ENCODE measurements at regions not wholly inside any gene's neighbourhood (a gene's known extent, or its start where the extent isn't known, plus 50 kb on each side); places are given as distances from the start of the nearest gene placed in this dataset.

DNA sequence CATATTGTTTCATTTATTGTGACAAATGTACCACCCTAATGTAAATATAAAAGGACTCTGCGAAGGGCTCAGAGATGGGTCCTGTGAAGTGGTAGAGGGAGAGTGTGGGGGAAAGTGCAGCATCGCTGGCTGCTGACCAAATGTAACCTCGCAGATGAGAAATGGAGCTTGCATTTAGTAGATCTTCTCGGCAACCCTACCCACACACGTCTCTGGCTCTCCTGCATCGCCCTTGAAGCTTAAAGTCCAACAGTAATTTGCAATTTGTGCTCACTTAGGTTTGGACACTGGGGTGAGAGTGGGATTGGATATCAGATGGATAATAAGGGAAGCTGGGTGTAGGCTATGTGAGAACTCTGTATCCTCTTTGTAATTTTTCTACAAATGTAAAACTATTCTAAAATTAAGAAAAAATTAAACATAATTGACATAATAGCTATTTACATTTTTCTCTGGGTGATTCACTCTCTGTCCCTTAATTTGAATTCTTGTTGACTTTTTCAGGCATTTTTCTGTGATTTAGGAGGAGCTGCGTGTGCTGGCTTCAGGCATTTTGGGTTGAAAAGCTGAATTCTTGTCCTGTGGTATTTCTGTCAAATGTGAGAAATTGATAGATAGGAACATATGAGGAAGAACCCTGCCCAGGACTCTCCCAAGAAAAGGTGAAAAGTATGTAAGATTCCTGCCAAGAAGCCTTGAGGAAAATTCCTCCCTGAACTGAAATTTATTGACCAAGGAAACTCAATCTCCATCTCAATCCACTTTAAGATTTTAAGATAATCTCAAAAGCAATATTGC, 524.7 kb upstream of the MCTP2 start:
- no peak for DNase-seq

GRCh38 chr15:93705753-93706455, 525.5 kb upstream of the MCTP2 start:
- no peak for DNase-seq

DNA sequence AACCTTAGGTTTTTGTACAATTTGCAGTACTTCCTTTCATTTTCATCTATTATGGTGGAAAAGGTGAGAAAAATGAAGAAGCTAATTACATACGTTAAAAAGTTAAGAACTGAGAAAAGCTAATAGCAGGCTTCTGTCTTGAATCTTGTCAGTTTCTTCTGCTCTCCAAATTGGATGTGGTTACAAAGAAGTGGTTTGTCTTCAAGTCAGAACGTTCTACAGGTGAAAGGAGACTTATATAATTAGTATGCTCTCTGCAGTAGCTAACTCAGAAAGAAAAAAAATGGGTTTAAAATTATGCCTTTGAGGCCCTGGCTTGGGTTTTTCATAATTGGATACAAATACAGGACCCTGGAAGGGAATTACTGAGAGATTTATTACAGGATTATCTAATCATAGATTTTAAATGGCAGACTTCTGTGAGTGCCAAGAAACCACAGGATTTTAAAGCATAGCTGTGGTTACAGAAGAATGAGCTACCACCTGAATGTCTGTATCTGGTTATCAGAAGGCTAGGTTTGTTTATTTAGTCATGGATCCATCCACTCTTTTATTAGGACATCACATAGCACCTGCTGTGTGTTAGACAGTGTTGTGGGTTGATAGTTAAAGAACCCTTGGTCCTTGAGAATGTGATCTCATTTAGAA, 528.1 kb upstream of the MCTP2 start:
- no peak for DNase-seq

DNA sequence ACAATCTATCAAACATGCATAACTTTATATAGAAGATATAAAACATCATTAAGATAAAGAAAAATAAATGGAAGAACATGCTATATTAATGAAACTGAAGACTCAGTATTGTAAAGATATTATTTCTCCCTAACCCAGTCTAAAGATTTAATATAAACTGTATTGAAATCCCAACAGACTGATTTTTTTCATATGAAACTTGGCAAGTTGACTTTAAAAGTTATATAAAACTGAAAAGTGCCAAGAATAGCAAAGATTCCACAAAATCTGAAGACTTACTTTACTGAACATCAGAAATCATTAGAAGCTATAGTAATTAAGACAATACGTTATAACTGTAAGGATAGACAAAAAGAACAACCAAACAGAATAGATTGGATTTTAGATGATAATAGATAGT, 531.3 kb upstream of the MCTP2 start:
- no peak for DNase-seq

DNA sequence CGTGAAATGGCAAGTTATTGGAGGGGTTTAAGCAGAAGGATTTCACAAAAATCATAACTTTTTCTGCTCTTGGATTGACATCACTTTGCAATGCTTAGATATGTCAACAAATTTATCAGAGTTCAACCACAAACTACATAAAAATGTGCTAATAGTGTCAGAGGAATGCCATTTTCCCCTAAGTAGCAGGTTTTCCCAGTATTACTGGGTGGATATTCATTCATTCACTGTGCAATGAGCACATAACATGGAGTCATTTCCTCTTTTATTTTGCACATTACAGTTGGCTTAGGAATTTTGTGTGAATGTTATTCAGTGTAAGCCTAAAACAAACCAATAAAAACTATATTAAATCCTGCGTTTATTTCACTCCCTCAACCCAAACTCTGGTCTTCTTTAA, 537.3 kb upstream of the MCTP2 start:
- DNase-seq, result no peak

GRCh38 chr15:93683651-93684050, 547.7 kb upstream of the MCTP2 start:
- DNase-seq, result no peak

DNA sequence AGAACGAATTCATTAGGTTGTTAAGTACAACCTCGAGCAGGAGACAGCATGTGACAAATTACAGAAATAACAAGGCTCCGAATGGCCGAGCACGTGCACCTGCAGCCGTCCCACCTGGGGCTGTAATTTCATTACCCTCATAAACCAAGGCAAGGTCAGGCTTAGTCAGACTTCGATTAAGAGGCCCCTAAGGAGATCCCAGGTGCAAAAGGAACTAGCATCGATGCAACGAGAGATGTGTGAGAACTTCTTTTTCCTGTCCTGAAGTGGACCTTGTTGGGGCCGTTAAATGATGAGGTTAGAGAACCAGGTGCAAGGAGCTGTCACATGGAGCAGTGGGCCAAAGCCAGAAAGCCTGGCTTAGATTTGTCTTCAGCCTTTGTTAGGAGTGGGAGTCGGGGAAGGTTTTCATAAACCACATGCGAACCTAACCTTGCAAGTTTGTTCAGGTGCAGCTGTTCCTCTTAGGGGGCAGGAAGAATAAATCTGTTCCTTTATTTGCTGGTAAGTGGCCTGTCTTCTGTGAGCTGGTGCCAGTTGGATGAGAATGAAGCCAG, 559.9 kb upstream of the MCTP2 start:
- no peak for DNase-seq

DNA sequence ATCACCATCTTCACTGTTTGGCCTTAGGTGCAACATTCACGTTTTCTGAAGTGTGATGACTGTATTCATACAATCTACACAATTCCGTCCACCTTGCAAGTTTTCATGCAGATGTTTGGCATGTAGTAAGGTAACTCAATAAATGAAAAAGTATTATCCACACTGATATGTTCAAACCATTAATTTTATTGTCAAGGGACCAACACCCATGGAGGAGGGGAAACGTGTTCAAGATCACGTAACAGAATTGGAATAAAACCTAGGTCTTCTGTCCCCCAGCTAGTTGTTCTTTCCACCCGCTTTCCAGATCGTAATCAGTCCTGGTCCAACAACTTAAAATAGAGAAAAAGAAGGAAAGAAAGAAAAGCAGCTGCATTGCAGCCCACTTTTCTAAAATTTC, 560.4 kb upstream of the MCTP2 start:
- DNase-seq, result no peak

- no peak for DNase-seq
These were observed 567.0 kb upstream of the MCTP2 start for GRCh38 chr15:93664213-93664956.

DNA sequence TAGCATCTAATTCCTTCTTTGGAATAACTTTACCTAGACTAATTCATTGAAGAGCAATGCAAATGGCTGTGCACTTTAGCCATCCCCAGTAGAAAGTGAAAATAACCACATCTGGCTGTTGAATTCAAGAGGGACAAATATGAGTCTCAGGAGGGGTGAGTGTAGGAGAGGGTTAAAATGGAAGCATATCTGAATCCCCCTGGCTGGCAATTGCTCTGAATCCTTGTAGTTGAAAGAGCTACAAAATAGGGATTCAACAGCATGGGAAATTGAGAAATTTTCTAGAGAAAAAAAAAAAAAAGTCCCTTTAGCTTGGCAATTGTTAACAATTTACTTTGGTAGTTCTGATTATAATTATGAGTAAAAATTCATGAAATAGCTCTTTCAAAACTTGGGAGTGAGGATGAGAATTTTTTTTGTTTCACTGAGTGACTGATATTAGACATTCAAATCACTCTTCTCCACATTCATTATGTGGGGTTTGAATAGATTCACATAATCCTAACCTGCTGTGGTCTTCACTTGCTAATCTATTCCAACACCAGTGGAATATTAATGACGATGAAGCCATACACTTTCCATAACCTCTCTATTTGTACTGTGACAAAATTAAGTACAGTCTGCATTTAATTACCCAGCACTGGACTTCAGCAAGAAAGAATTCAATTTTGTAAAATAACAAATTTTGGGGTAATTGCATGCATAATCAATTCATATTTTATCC, 569.0 kb upstream of the MCTP2 start:
- DNase-seq, result no peak

GRCh38 chr15:93658026-93658816, 569.2 kb upstream of the RGMA start:
- DNase-seq, result no peak

DNA sequence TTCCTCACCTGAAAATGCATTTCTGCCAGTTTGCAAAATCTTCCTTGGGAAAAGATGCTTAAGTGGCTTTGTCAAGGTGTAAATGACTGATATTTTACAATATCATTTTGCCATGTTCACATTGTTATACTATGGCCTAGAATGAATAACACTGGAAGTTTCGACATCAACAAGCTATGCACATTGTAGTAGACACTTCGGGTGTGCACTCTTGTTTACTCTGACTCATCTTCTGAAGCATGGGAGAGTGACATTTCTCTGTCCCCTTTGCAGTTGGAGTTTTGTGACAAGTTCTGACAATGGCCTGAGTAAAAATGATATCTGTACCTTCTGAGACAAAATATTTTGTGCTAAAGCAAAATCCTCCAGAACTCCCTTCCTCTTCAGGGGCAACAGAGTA, 567.0 kb upstream of the RGMA start:
- DNase-seq, result no peak

GRCh38 chr15:93649691-93650235, 560.8 kb upstream of the RGMA start:
- DNase-seq, result no peak

- DNase-seq, result no peak
These were observed 557.2 kb upstream of the RGMA start for GRCh38 chr15:93646193-93646592.

DNA sequence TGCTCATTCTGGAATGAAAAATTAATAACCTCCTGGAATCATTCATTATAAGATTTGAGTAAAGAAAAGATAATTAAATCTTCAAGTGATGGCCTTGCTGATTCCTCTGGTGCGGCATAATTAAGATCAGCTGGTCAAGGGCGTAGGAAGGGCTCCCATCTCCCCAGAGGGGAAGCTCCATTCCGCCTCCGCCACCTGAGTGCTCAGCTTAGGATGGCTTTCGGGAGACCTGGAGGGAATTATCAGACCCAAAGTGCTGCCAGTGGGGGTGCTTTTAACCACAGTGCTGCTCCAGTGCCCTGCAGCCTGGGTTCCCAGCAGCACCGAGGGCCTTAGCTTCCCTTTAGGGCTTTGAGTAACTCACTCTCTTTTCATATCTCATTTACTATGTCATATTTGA, 556.6 kb upstream of the RGMA start:
- no peak for DNase-seq

- DNase-seq, result no peak
These were observed 555.6 kb upstream of the RGMA start for GRCh38 chr15:93644595-93644994.

GRCh38 chr15:93640411-93640962, 551.5 kb upstream of the RGMA start:
- no peak for DNase-seq

- no peak for DNase-seq
These were observed 543.1 kb upstream of the RGMA start for GRCh38 chr15:93631958-93632618.

DNA sequence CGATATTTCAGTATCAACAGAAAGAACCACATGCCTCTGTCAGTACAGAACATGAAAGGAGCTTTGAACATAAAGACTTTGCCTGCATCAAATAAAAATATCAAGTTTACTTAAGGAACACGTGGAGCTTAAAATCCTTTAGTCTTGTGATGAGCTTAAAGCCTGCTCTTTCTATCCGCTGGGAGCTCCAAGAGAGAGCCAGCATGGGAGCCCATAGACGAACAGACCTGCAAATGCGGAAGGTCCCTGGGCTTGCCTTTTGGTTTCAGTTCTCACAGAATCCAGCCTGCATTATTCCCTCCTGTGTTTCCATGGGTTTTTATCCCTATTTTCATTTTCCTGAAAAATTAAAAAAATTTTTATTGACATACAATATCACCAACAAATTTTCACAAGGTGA, 530.6 kb upstream of the RGMA start:
- no peak for DNase-seq

DNA sequence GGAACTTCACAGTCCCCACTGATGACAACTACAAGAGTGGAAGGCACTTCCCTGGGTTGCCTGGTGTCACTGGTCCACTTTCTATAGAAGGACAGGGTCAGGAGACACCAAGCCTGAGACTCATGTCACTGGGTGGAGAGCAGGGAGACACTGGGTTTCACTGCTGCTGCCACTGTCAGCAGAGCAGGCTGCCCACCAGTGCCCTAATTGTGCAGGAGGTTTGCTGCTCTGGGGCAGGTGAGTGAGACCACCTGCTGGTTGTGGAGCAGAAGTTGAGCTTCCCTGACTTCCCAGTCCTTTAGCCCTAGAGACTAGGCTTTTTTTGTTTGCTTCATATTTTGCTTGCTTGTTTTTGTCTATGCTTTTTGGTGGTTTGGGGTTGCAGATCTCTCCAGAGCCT, 528.4 kb upstream of the RGMA start:
- DNase-seq, result no peak
